Mucosa of gallbladder (tissue), 1 donor: ENCODE measurements at regions not wholly inside any gene's neighbourhood (a gene's known extent, or its start where the extent isn't known, plus 50 kb on each side); places are given as distances from the start of the nearest gene placed in this dataset.
"Not testable (repeated sequence)": the region's sequence is repeated elsewhere in the genome, so short reads cannot be mapped to it uniquely, and the experiment has no call there.

ENCODE experiments used
- DNase-seq: peaks from one replicate; pipeline ENCODE4 v3.0.0-alpha.2; 2020; ENCODE audit warnings: low spot score
- donor health status: DM: no; HTN: no; CAD: no.

GRCh38 chr1:219350172-219350931, 176.7 kb downstream of the LYPLAL1 start:
- no peak for DNase-seq

GRCh38 chr1:219347921-219348391, 174.3 kb downstream of the LYPLAL1 start:
- DNase-seq = no peak

- DNase-seq = no peak
Measured at GRCh38 chr1:219347376-219347775, 173.7 kb downstream of the LYPLAL1 start.

- no peak for DNase-seq
Measured at GRCh38 chr1:219345953-219346352, 172.3 kb downstream of the LYPLAL1 start.

- DNase-seq = no peak
Measured at GRCh38 chr1:219342836-219343235, 169.2 kb downstream of the LYPLAL1 start.

- DNase-seq = no peak
Measured at GRCh38 chr1:219340796-219341195, 167.1 kb downstream of the LYPLAL1 start.

GRCh38 chr1:219339466-219339865, 165.8 kb downstream of the LYPLAL1 start:
- no peak for DNase-seq

- DNase-seq = no peak
Measured at GRCh38 chr1:219337588-219337987, 163.9 kb downstream of the LYPLAL1 start.

- no peak for DNase-seq
Measured at GRCh38 chr1:219333626-219334025, 159.9 kb downstream of the LYPLAL1 start.

GRCh38 chr1:219331424-219331823, 157.7 kb downstream of the LYPLAL1 start:
- DNase-seq = no peak

GRCh38 chr1:219330669-219331068, 157.0 kb downstream of the LYPLAL1 start:
- no peak for DNase-seq

GRCh38 chr1:219330001-219330400, 156.3 kb downstream of the LYPLAL1 start:
- DNase-seq = no peak

GRCh38 chr1:219329578-219329977, 155.9 kb downstream of the LYPLAL1 start:
- no peak for DNase-seq

GRCh38 chr1:219326843-219327242, 153.2 kb downstream of the LYPLAL1 start:
- DNase-seq = no peak

GRCh38 chr1:219325368-219325742, 151.7 kb downstream of the LYPLAL1 start:
- DNase-seq = no peak

GRCh38 chr1:219324629-219325367, 151.1 kb downstream of the LYPLAL1 start:
- no peak for DNase-seq

GRCh38 chr1:219324171-219324570, 150.5 kb downstream of the LYPLAL1 start:
- DNase-seq = no peak

- no peak for DNase-seq
Measured at GRCh38 chr1:219323426-219323825, 149.7 kb downstream of the LYPLAL1 start.

GRCh38 chr1:219322766-219323165, 149.1 kb downstream of the LYPLAL1 start:
- no peak for DNase-seq

GRCh38 chr1:219320563-219320962, 146.9 kb downstream of the LYPLAL1 start:
- not testable (repeated sequence) for DNase-seq

- no peak for DNase-seq
Measured at GRCh38 chr1:219318826-219319225, 145.1 kb downstream of the LYPLAL1 start.

GRCh38 chr1:219317762-219318353, 144.2 kb downstream of the LYPLAL1 start:
- no peak for DNase-seq

GRCh38 chr1:219316066-219316465, 142.4 kb downstream of the LYPLAL1 start:
- no peak for DNase-seq
